HG02759 (cell line): ENCODE measurements at regions not wholly inside any gene's neighbourhood (a gene's known extent, or its start where the extent isn't known, plus 50 kb on each side); places are given as distances from the start of the nearest gene placed in this dataset.
"Not testable (repeated sequence)": the region's sequence is repeated elsewhere in the genome, so short reads cannot be mapped to it uniquely, and the experiment has no call there.

ENCODE experiments used
- ATAC-seq: cut with Tn5 transposase; IDR thresholded peaks from one replicate; pipeline ENCODE4 v1.9.1; 2021; ENCODE audit warnings: mild to moderate bottlenecking, moderate library complexity; ENCODE audit not compliant: unreplicated experiment

GRCh38 chr2:87424763-87425154 is 323.1 kb upstream of the PLGLB2 start:
- not testable (repeated sequence) for ATAC-seq

- not testable (repeated sequence) for ATAC-seq
These were observed 322.7 kb upstream of the PLGLB2 start for GRCh38 chr2:87425191-87425590.

DNA sequence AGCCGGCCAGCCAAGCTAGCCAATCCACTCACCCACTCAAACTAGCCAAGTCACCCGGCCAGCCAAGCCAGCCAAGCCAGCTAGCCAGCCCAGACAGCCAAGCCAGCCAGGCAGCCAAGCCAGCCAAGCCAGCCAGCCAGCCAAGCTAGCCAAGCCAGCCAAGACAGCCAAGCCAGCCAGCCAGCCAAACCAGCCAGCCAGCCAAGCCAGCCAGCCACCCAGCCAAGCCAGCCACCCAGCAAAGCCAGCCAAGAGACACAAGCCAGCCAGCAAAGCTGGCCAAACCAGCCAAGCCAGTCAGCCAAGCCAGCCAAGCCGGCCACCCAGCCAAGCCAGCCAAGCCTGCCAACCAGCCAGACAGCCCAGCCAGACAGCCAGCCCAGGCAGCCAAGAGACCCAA is 322.2 kb upstream of the PLGLB2 start:
- not testable (repeated sequence) for ATAC-seq

DNA sequence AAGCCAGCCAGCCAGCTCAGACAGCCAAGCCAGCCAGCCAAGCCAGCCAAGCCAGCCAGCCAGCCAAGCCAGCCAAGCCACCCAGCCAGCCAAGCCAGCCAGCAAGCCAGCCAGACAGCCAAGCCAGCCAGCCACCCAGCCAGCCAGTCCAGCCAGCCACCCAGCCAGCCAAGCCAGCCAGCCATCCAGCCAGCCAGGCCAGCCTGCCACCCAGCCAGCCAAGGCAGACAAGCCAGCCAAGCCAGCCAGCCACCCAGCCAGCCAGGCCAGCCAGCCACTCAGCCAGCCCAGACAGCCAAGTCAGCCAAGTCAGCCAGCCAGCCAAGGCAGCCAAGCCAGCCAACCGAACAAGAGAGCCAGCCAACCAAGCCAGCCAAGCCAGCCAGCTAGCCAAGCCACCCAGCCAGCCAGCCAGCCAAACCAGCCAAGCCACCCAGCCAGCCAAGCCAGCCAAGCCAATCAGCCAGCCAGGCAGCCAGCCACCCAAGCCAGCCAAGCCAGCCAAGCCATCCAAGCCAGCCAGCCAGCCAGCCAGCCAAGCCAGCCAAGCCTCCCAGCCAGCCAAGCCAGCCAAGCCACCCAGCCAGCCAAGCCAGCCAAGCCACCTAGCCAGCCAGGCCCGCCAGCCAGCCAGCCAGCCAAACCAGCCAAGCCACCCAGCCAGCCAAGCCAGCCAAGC is 319.3 kb upstream of the PLGLB2 start:
- ATAC-seq, result not testable (repeated sequence)

GRCh38 chr2:87429206-87429930 is 318.5 kb upstream of the PLGLB2 start:
- ATAC-seq, result not testable (repeated sequence)

- ATAC-seq, result not testable (repeated sequence)
These were observed 318.0 kb upstream of the PLGLB2 start for GRCh38 chr2:87429931-87430275.

GRCh38 chr2:87431051-87431450 is 316.8 kb upstream of the PLGLB2 start:
- not testable (repeated sequence) for ATAC-seq

DNA sequence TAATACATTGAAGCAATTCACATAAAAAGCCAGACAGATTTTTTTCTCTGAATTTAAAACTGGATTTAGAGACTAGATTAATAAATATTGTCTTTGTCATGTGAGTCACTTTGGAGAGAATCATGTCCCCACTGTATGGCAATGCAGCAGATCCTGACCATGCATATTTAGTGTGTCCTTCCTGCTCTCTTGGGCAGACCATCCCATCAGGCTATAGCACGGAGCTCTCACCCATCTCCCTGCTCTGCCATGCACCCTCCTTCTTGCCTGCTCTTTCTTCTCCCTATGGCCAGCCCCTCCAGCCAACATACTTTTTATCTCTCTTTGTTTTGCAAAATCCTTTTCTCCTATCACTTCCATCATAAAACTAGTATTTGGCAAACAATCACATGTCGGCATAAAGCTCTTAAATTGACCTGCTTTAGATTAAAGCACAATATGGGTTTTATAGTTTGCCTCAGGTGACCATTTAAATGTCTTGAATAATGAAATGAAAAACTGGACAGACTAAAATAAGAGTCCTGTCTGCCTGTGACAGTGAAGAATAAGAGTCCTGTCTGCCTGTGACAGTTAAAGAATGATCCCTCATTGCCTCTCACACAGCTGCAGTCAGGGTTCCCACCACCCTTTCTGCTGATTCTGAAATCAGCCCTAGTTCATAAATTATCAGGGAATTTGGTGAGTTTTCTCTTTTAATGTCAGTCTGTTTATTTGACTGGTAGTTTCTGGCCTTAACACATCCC is 315.0 kb upstream of the PLGLB2 start:
- not testable (repeated sequence) for ATAC-seq

DNA sequence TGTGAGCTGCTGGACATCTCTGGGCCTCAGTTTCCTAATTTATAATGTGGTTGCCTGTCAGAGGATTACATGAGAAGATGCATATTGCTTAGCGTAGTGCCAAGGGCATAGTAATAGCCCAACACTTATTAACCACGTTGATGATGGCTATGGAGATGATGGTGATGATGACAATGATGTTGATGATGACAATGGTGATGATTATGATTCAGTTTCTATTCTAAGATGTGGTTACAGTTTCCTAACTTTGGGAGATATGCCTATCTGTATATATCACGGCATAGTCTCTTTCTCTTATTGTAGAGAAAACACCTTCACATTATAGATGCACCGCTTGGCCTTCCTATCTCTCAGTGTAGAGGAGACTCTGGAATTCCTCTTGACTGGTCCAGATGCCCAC is 311.9 kb upstream of the PLGLB2 start:
- not testable (repeated sequence) for ATAC-seq

GRCh38 chr2:87437701-87438260 is 310.1 kb upstream of the PLGLB2 start:
- ATAC-seq, result not testable (repeated sequence)

DNA sequence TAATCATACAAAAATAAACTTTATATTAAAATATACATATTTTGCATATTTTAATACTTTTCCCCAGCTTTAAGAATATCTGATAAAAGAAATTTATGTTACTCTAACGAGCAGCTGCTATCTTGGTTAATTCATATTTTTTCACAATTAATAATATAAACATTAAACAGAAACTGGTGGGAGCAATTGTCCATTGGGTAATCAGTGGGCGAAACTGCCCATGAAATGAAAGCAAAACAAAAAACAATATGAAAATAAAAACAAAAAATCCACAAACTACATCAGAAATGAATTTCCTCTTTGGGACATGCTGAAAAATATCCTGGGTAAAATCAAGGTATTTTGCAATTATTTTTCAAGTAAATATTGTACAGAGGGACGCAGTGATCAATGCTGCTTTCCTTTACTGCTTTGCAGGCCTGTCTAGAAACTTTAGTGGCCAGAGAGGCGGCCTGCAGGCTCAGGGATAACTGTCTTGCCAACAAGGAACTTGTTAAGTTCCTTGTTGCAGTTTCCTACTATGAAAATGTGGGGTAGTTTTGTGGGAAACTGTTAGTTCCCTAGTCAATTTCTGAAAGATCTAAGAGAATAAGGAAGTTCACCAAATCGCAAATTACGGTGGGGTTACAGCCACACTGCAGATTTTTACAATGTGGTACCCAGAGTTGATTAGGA is 309.0 kb upstream of the PLGLB2 start:
- not testable (repeated sequence) for ATAC-seq

DNA sequence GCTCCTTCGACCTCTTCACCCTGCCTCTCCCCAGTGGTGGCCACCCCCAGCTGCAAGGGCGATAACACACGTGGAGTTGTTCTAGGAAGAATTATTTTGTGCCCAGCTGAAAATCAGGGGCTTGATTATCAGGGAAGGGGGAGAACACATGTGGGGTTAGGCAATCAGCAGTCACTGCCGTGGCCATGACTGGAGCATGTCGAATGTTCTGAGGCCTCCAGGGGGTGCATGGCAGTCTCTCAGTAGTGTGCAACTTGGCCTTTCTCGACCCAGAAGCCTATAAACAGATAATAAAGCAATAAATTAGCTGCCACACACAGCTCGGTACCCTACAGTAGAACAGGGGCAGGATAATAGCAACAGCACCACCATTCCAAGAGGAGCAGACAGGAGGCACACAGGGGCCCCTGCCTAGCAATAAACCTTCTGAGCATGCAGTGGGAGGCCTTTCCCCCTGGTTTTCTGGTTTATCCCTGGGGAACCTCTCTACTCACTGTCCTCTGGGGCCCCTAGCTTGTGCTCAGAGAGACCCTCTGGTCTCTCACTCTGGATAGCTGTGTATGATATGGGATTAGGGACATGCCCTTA is 308.2 kb upstream of the PLGLB2 start:
- ATAC-seq, result not testable (repeated sequence)

DNA sequence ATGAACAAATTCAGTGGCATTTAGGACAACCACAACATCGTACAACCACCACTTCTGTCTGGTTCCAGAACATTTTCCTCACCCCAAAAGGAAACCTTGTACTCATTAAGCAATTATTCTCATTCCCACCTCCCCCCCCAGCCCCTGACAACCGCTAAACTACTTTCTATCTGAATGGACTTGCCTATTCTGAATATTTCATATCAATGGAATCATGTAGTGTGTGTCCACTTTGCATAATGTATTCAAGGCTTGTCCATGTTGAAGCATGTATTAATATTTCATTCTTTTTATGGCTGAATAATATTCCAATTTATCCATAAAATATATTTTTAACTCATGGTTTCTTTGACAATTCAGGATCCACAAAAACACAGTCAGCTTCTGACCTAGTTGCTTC is 307.2 kb upstream of the PLGLB2 start:
- ATAC-seq, result not testable (repeated sequence)

DNA sequence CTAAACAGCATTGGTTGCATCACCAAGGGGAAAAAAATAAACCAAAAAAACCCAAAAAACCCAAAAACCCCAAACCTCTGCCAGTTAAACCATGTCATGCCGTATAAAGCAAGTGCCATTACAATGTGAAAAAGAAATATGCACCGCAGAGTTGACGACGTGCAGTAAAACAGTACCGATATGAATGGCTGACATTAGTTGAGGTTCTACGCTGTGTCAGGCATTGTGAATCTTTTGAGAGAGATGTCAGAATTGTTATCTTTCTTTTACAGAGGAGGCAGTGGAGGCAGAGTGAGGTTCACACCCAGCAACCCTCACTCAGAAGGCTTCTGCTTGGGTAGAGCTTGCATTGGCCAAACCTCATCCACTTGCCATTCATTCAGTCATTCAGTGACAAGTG is 306.5 kb upstream of the PLGLB2 start:
- ATAC-seq, result not testable (repeated sequence)

GRCh38 chr2:87442983-87443577 is 304.8 kb upstream of the PLGLB2 start:
- ATAC-seq, result peak; percentile 97

GRCh38 chr2:87444951-87445350 is 302.9 kb upstream of the PLGLB2 start:
- not testable (repeated sequence) for ATAC-seq

DNA sequence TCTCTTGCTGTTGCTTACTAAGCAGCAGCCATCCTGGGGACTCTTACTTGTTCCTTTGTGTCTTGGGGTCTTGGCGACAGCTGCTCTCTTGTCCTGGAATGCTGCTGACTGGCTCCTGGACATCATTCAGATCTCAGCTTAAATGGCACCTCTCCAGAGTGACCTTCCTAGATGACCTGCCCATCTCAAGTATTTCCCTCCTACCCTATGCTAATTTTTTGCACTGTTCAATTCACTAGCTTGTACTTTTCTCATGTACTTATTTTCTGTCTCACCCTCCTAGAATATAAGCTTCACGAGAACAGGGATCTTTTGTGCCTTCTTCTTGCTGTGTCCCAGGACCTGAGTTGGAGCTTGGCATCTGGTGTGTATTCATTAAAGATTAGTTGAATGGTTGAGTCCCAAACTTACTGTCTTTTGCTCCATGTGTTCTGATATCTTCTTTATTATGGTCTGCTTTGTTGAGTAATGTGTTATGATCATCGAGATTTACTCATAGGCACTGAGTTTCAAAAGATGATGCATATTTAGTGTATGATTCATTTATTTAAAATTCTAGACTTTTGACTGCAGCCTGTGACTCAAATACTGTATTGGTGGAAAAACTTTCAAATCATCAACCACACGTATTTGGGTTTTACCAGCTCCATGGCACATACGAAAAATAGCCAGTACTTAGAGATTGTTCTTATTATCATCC is 302.1 kb upstream of the PLGLB2 start:
- ATAC-seq, result not testable (repeated sequence)

- not testable (repeated sequence) for ATAC-seq
These were observed 301.6 kb upstream of the PLGLB2 start for GRCh38 chr2:87446313-87446696.

DNA sequence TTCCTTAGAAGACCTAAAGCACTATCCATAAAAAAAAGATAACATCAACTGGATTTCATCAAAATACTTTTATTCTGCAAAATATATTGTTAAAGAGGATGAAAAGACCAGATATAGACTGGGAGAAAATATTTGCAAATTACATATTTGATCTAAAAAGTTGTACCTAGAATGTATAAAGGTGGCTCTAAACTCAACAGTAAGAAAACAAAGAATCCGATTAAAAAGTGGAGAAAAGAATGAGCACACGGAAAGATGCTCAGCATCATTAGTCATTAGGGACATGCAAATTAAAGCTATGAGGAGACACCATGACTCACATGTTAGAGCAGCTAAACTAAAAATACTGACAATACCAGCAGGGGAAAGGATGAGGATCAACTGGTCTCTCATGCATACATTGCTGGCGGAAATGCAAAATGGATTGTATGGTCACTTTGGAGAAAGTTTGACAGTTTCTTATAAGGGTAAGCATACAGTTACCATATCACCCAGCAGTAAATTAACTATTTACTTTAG is 298.4 kb upstream of the PLGLB2 start:
- peak; percentile 68 for ATAC-seq
